Esophagus muscularis mucosa (tissue), 4 donors: ENCODE measurements at regions not wholly inside any gene's neighbourhood (a gene's known extent, or its start where the extent isn't known, plus 50 kb on each side); places are given as distances from the start of the nearest gene placed in this dataset.

Source experiments
- DNase-seq: peaks from one replicate; pipeline ENCODE4 v3.0.0-alpha.2; 2017; ENCODE audit errors: extremely low spot score
- H3K27ac ChIP-seq, 4 donors: fragments of 200-600 bp; sonication (generic); replicated peaks in 1 of 4; 1 replicate in 3 of 4; 2 replicates in 1 of 4; pipeline ENCODE4 v1.5.1; 2016 to 2019; ENCODE audit warnings: mild to moderate bottlenecking in 1 of 4
- H3K27me3 ChIP-seq, 4 donors: fragments of 200-600 bp; sonication (generic); one replicate each; pipeline versions ENCODE4 v1.5.1 to v1.6.0; 2016 to 2019
- H3K36me3 ChIP-seq, 4 donors: fragments of 200-600 bp; sonication (generic); one replicate each; pipeline ENCODE4 v1.5.1; 2016 to 2019
- H3K4me1 ChIP-seq, 4 donors: fragments of 200-600 bp; sonication (generic); one replicate each; pipeline ENCODE4 v1.5.1; 2016 to 2019
- H3K4me3 ChIP-seq, 4 donors: fragments of 200-600 bp; sonication (generic); 1 replicate in 2 of 4; 2 replicates in 2 of 4; pipeline ENCODE4 v1.5.1; 2016 to 2019; ENCODE audit warnings: mild to moderate bottlenecking in 4 of 4, moderate library complexity in 1 of 4
- H3K9me3 ChIP-seq, 4 donors: fragments of 200-600 bp; sonication (generic); 1 replicate in 3 of 4; 2 replicates in 1 of 4; pipeline ENCODE4 v1.5.1; 2016 to 2019
- EP300 ChIP-seq: sonication (generic); formaldehyde crosslinking; IDR thresholded peaks from one replicate; pipeline ENCODE4 v1.6.1; 2017; ENCODE audit warnings: antibody characterized with exemption
- POLR2A ChIP-seq: fragments of 450-650 bp; IDR thresholded peaks from one replicate; pipeline ENCODE4 v1.6.1; 2017; ENCODE audit warnings: antibody characterized with exemption, moderate library complexity, mild to moderate bottlenecking, low read depth
- POLR2AphosphoS5 ChIP-seq, 2 donors: sonication (generic); formaldehyde crosslinking; IDR thresholded peaks; one replicate each; pipeline ENCODE4 v1.6.1; 2017; ENCODE audit warnings: antibody characterized with exemption in 2 of 2
- WGBS: methylation state at CpG from one replicate; pipeline ENCODE4 v1.1.5; 2018; 5-methylcytosine and 5-hydroxymethylcytosine counted together
- intact Hi-C: fragments of 100-400 bp; cut with DNase I; formaldehyde crosslinking; loops from one replicate; pipeline ENCODE4 v1.15.1; 2023
- TF ChIP-seq, protein P1 (sequence below), 3 experiments: fragments of 200-600 bp in 2 of 3; fragments of 450-650 bp in 1 of 3; sonication (generic) in 2 of 3; IDR thresholded peaks; one replicate each; pipeline ENCODE4 v1.5.1; 2017 to 2019; ENCODE audit warnings: antibody characterized with exemption in 3 of 3, mild to moderate bottlenecking in 2 of 3, moderate library complexity in 1 of 3

- no peaks in the 10 kb centered on the region for H3K4me1 ChIP-seq
- H3K27me3 ChIP-seq, result no peaks in the 10 kb centered on the region
- no peak for TF ChIP-seq EP300
- WGBS, result 49% methylated on average over 3 of the region's 3 CpGs
- no peak overlapping the region for H3K27ac ChIP-seq
- no peaks in the 10 kb centered on the region for H3K36me3 ChIP-seq
- DNase-seq, result no peak
- no peak overlapping the region for H3K4me3 ChIP-seq
- intact Hi-C loops, result no loop called here
- H3K9me3 ChIP-seq, result no peaks in the 10 kb centered on the region
Observed at GRCh38 chr12:78684419-78684818, 180.2 kb upstream of the SYT1 start.

GRCh38 chr12:78695749-78696148 is 168.8 kb upstream of the SYT1 start:
- Histone ChIP-seq H3K36me3 (no peaks in the 10 kb centered on the region), H3K27me3 (no peaks in the 10 kb centered on the region), H3K4me1 (no peaks in the 10 kb centered on the region), H3K27ac (no peak overlapping the region), H3K9me3 (no peaks in the 10 kb centered on the region), H3K4me3 (no peak overlapping the region)
- no peak for TF ChIP-seq POLR2A
- TF ChIP-seq, protein P1, sequence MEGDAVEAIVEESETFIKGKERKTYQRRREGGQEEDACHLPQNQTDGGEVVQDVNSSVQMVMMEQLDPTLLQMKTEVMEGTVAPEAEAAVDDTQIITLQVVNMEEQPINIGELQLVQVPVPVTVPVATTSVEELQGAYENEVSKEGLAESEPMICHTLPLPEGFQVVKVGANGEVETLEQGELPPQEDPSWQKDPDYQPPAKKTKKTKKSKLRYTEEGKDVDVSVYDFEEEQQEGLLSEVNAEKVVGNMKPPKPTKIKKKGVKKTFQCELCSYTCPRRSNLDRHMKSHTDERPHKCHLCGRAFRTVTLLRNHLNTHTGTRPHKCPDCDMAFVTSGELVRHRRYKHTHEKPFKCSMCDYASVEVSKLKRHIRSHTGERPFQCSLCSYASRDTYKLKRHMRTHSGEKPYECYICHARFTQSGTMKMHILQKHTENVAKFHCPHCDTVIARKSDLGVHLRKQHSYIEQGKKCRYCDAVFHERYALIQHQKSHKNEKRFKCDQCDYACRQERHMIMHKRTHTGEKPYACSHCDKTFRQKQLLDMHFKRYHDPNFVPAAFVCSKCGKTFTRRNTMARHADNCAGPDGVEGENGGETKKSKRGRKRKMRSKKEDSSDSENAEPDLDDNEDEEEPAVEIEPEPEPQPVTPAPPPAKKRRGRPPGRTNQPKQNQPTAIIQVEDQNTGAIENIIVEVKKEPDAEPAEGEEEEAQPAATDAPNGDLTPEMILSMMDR (IDR thresholded peaks at IDR 0.05), result no peak
- TF ChIP-seq EP300, result no peak
- TF ChIP-seq POLR2AphosphoS5 (IDR thresholded peaks at IDR 0.05), result no peak
- intact Hi-C loops, result no loop called here
- 100% methylated on average over 2 of the region's 2 CpGs for WGBS
- no peak for DNase-seq

DNA sequence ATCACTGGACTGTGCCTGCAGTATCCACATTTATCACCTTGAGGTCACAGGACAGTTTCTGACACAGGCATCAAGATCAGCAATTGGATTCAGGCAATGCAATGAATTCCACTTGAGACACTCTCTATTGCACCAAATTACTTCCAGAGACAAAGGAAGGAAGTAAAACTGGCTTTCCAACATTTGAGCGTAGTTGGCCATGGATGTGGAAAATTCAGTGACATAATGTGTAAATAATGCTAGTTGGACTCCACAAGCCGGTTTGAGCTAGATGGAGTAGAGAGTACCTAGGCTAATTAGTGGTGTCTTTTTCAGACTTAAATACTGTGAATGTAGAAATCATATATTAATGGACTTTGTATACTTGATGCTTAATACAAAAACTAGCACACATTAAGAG is 168.3 kb upstream of the SYT1 start:
- H3K27ac ChIP-seq, result no peak overlapping the region
- 63% methylated on average over 2 of the region's 2 CpGs for WGBS
- no peaks in the 10 kb centered on the region for H3K4me1 ChIP-seq
- TF ChIP-seq, protein P1 (IDR thresholded peaks at IDR 0.05), result no peak
- H3K9me3 ChIP-seq, result no peaks in the 10 kb centered on the region
- no peak overlapping the region for H3K4me3 ChIP-seq
- no peaks in the 10 kb centered on the region for H3K36me3 ChIP-seq
- DNase-seq, result no peak
- H3K27me3 ChIP-seq, result no peaks in the 10 kb centered on the region
- intact Hi-C loops, result no loop called here

GRCh38 chr12:78697817-78698415 is 166.7 kb upstream of the SYT1 start:
- no peak overlapping the region for H3K27ac ChIP-seq
- H3K4me3 ChIP-seq, result no peak overlapping the region
- intact Hi-C loops, result no loop called here
- H3K36me3 ChIP-seq, result no peaks in the 10 kb centered on the region
- TF ChIP-seq EP300 (no peak), POLR2A (no peak), POLR2AphosphoS5 (IDR thresholded peaks at IDR 0.05) (no peak)
- TF ChIP-seq, protein P1 (IDR thresholded peaks at IDR 0.05), result no peak
- no peaks in the 10 kb centered on the region for H3K4me1 ChIP-seq
- no peak for DNase-seq
- WGBS, result 100% methylated on average over 2 of the region's 2 CpGs
- H3K9me3 ChIP-seq, result no peaks in the 10 kb centered on the region
- H3K27me3 ChIP-seq, result no peaks in the 10 kb centered on the region

DNA sequence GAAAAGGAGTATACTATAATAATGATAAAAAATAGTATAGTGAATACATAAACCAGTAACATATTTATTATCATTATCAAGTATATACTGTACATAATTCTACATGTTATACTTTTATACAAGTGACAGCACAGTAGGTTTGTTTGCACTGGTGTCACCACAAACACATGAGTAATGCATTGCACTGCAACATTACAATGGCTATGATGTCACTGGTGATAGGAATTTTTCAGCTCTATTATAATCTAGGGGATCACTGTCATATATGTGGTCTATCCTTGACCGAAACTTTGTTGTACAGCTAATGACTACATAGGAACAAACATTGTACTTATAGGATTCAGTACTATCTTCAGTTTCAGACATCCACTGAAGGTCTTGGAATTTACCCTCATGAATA is 165.8 kb upstream of the SYT1 start:
- no peaks in the 10 kb centered on the region for H3K36me3 ChIP-seq
- no peaks in the 10 kb centered on the region for H3K27me3 ChIP-seq
- no peak overlapping the region for H3K27ac ChIP-seq
- TF ChIP-seq EP300 (no peak), POLR2AphosphoS5 (IDR thresholded peaks at IDR 0.05) (no peak)
- H3K4me3 ChIP-seq, result no peak overlapping the region
- WGBS, result 100% methylated on average over 1 of the region's 1 CpG
- no peak for DNase-seq
- no peaks in the 10 kb centered on the region for H3K4me1 ChIP-seq
- no peaks in the 10 kb centered on the region for H3K9me3 ChIP-seq
- intact Hi-C loops, result no loop called here

- Histone ChIP-seq H3K27ac (no peak overlapping the region), H3K27me3 (no peaks in the 10 kb centered on the region), H3K36me3 (no peaks in the 10 kb centered on the region), H3K4me3 (no peak overlapping the region), H3K9me3 (no peaks in the 10 kb centered on the region), H3K4me1 (no peaks in the 10 kb centered on the region)
- 87% methylated on average over 3 of the region's 3 CpGs for WGBS
- TF ChIP-seq, protein P1 (IDR thresholded peaks at IDR 0.05), result no peak
- TF ChIP-seq POLR2AphosphoS5 (IDR thresholded peaks at IDR 0.05), result no peak
- intact Hi-C loops, result no loop called here
- DNase-seq, result no peak
Observed at GRCh38 chr12:78700565-78700964, 164.0 kb upstream of the SYT1 start.
